GM21367 (cell line): ENCODE measurements at regions not wholly inside any gene's neighbourhood (a gene's known extent, or its start where the extent isn't known, plus 50 kb on each side); places are given as distances from the start of the nearest gene placed in this dataset.

ENCODE experiments used
- ATAC-seq: cut with Tn5 transposase; IDR thresholded peaks from one replicate; pipeline ENCODE4 v1.9.1; 2021; ENCODE audit not compliant: unreplicated experiment

GRCh38 chr9:104417296-104417695, 86.8 kb upstream of the OR13F1 start:
- ATAC-seq: no peak

- ATAC-seq: no peak
Measured at GRCh38 chr9:104429031-104429546, 75.0 kb upstream of the OR13F1 start.

GRCh38 chr9:104435059-104435458, 69.0 kb upstream of the OR13F1 start:
- ATAC-seq: no peak

- no peak for ATAC-seq
Measured at GRCh38 chr9:104448036-104448435, 56.0 kb upstream of the OR13F1 start.
